Posterior vena cava (tissue), 2 donors: ENCODE measurements at regions not wholly inside any gene's neighbourhood (a gene's known extent, or its start where the extent isn't known, plus 50 kb on each side); places are given as distances from the start of the nearest gene placed in this dataset.

Experiments used
- DNase-seq: peaks from one replicate; pipeline ENCODE4 v3.0.0-alpha.2; 2020; ENCODE audit warnings: low spot score
- intact Hi-C, 2 donors: fragments of 100-400 bp; cut with DNase I; formaldehyde crosslinking; loops; one replicate each; pipeline versions ENCODE4 v1.14.1 to v1.14.2; 2022 to 2023
- donor health status: DM: yes; HTN: yes; CAD: no.
- donor health status: DM: yes; HTN: yes; CAD: no.

- intact Hi-C loops = no loop called here
- no peak for DNase-seq
Measured at GRCh38 chr3:25300141-25300540, 127.9 kb upstream of the RARB start.

- intact Hi-C loops = loop anchor here in 1 of 2 donors (1.0 kb wide), 1 partner anchor 25 kb away; no protein-coding TSS in a partner anchor
- no peak for DNase-seq
Measured at GRCh38 chr3:25304916-25305315, 123.1 kb upstream of the RARB start.

DNA sequence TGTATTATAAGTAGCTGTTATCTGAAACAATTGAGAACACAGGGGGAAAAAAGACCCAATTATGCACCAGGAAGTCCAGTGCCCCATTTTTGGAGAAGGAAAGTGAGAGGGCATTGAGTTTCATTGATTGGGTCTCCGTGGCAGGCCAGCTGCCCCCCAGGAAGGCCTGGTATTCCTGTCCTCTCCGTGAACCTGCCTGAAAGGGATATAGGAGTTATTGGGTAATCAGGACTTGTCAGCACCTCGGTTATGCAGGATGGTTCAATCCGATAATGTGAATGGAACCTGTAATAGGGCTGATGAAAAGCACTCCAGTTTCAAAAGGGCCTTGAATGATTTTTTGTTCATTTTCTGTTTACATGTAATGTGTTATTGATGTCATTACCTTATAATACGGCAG is 122.0 kb upstream of the RARB start:
- intact Hi-C loops = no loop called here

GRCh38 chr3:25306705-25307104 is 121.4 kb upstream of the RARB start:
- no peak for DNase-seq
- intact Hi-C loops = no loop called here

More for the DNA sequence above, 122.0 kb upstream of the RARB start:
- no peak for DNase-seq

DNA sequence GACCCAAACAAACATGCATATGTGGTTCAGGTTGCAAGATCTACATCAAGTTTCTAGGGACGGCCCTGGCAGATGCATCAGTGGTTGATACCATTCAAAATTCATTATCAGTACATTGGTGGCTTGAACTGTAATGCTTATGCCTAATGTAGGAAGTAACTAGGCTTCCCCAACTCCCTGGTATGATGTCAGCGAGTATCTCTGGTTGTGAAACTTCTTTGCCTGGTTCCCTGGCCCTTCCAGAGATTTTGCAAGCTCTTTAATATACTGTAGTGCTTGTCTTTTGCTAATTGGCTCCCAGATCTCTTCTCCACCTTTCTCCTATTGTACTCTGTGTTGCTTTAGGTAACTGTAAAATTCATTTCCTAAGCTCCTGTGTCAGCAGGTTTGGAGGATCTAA is 114.8 kb upstream of the RARB start:
- no peak for DNase-seq
- intact Hi-C loops = no loop called here

DNA sequence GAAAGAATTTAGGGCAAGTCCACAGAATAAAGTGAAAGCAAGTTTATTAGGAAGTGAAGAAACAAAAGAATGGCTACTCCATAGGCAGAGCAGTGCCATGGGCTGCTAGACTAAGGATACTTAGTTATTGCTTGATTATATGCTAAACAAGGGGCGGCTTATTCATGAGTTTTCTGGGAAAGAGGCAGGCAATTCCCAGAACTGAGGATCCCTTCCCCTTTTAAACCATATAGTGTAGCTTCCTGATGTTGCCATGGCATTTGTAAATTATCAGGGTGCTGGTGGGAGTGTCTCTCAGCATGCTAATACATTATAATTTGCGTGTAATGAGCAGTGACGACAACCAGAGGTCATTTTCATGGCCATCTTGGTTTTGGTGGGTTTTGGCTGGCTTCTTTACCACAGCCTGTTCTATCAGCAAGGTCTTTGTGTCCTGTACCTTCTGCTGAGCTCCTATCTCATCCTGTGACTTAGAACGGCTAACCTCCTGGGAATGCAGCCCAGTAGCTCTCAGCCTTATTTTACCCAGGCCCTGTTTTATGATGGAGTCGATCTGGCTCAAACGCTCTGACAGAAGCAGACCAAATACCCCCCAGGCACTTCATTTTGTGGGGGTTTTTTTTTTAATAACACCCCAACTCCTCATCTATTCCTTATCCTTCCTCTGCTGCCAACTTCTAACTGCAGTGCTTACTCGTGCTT is 103.0 kb upstream of the RARB start:
- DNase-seq = no peak
- intact Hi-C loops = no loop called here

DNA sequence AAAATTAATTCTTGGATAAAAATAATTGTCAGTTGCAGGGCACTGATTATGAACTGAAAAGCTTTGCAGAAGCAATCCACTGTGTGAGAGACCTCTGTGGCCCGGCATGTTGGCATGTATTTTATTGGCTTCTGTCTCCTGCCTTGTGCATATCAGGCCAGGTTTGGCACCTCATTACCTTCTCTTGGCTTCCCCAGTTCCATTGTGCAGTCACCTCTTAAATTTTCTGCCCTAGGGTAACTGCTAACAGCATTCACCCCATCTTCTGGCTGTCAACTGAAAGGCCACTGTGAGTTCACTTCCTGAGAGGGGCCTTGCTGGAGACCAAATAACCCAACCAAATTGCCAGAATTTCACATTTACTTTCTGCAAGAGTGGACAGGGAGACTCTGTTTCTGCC is 92.7 kb upstream of the RARB start:
- no peak for DNase-seq
- intact Hi-C loops = no loop called here

- no peak for DNase-seq
- intact Hi-C loops = no loop called here
Measured at GRCh38 chr3:25338158-25338725, 89.8 kb upstream of the RARB start.

DNA sequence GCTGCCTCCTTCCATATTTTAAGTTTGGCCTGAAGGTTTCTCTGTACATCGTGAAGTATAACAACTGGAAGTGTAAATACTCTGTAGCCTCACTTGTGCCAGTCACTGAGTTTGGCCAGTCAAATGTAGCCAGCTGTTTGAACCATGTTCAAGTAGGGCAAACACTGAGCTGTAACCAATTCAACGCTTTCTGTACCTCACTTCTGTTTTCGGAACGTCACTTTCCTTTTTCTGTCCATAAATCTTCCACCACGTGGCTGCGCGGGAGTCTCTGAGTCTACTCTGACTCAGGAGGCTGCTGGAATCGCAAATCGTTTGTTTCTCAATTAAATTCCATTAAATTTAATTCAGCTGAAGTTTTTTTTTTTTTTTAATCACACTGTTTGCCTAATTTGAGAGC is 88.8 kb upstream of the RARB start:
- intact Hi-C loops = no loop called here
- no peak for DNase-seq

DNA sequence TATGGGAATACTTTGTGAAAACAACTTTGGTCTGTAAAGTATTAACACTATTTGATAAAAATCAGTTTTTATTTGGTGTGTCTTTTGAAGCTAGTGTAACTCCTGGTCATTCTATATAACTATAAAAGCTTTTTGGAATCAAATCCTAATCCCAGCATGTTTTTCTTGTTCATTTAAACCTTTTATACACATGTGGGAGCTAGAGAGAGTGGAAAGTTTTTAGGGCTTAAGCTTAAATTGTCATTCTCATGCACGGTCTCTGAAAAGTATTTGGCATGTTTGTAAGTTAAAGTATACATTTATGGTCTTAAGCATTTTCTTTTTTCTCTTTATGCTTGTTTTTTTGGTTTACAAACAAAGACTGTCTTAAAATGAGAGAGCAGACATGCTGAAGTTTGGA is 83.4 kb upstream of the RARB start:
- intact Hi-C loops = no loop called here
- DNase-seq = no peak

DNA sequence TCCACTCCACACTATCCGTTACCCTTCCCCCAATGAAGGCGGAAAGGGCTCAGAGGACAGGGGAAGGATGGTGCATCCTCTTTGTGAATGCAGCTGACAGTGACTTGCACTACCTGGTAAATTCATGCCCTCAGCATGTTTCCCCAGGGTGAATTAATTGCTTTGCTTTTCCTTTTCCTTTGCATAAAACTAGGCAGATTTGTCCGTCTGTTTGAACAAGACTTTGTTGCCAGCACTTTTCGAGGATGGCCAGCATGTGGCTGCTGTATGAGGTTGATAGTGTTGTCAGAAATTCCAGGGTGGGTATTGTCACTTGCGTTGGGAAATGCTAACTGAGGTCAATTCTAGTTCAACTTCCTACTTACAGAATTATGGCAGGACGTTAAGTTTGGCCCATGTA is 79.0 kb upstream of the RARB start:
- DNase-seq = no peak
- intact Hi-C loops = no loop called here

DNA sequence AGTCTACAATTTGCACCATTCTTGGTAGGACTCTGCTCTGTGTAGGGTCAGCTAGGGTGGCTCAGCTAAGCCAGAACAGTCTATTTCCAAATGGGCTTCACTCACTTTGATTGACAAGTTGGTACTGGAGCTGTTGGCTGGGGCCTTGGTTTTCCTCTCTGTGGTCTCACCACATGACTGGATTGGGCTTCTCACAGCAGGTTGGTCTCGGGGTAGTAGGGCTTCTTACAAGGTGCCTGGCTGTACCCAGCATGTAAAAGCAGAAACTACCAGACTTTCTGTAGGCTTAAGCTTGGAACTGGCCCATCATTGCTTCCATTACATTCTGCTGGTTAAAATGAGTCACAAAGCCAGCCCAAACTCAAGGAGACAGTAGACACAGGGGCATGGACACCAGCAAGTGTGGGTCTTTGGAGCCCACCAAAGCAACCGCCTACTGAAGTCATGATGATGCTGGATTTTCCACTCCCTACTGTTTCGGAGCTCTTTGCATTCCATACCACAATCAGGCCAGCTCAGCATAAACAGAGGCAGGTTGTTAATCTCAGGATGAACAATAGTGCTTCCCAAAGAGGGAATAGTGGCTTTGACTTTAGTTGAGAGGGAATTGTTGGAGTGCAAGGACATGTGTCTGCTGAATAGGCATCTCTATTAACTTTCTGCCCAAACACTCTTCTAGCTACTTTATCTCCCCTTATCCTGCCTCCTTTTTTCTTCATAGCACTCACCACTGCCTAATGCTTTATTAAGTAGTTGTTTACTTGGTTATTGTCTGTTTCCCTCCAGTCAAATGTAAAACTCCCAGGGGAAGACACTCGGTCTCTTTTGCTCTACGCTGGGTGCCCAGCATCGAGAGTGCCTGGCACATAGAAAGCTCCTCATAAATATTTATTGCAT is 78.0 kb upstream of the RARB start:
- no peak for DNase-seq

DNA sequence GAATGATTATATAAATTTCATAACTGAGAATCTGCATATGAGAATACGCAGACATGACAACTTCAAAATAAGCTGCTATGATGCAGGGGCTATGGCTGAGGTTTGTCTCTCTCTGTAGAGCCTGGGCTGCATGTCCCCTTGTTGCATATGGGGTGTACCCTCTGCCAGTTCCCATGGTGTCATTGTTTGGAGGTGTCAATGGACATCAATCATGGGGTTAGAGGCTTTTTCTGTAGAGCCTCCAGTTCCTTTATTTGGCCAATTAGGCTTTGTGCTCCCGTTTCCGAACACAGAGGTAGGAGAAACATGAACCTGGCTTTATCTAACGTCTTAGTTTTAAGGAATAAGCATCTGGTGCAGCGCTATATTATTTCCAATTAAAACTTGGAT is 77.3 kb upstream of the RARB start:
- DNase-seq = no peak
- intact Hi-C loops = no loop called here

More for the DNA sequence above, 78.0 kb upstream of the RARB start:
- intact Hi-C loops = no loop called here

DNA sequence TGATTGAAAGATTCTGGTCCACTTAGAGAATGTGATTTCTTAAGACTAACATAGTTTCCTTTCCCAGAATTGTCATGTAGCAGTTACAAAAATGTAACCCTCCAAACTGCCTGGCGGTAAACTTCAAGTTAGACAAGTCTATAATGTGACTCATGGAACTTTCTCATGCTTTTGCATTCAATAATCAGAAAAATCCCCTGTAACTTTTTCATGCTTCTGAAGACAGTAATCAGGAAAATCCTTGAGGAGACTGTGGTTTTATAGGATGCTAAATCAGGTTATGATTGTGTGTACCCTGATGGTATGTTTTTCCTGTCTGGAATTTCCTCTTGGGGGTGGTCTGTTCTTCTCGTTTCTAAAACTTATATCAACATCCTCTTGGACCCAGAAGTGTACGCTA is 74.0 kb upstream of the RARB start:
- no peak for DNase-seq
- intact Hi-C loops = no loop called here

DNA sequence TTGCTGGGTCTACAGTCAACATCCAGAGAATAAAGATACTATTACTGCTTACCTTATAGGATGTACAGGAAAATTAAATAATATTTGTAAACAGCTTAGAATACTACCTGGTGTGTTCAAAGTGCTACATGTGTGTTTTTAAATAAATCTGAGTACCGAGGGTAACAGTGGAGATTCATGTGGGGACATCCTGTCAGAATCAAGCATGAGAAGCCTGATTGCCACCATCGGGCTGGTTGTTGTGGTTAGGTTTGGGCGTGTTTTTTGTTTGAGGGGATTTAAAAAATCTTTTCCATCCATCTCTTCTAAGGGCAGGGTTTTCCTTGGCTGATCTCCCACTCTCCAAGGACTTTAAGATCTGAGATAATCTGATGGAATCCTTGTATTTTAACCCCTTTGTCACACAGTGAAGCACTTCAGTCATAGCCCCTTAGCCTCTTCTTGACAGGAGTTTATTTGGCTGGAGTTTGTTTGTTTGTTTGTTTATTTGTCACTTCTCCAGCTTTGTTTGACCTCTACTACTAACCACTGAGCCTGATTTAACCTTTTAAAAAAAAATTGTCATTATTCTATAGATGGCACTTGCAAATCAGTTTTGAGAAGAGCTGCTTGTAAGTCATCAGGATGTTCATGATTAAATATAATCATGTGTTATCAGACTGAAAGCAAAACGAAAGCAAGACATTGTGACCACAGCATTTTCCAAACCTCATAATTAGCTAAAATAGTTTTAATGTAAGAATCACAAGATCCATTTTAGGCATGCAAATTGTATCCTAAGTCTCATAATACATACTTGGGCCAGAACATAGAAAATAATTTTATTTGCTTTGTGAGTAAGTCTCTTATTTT is 72.8 kb upstream of the RARB start:
- intact Hi-C loops = no loop called here

DNA sequence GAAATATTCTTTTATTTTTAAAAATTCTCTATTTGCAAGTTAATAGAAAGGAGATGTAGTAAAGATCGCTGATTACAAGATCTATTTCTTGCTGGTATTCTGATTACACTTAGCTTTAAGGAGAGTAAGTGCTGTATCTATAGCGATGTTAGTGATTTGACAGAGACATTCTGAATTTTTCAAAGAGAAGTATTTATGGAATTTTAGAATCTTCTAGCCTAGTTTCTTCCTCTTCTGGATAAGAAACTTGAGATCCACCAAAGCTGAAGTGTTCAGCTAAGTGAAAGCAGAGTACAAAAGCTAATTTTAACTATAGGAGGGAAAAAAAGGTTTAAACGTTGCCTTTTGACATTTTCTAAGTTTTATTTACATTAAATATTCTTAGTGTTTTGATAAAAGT is 72.1 kb upstream of the RARB start:
- intact Hi-C loops = no loop called here
- DNase-seq = no peak

More for the DNA sequence above, 72.8 kb upstream of the RARB start:
- no peak for DNase-seq

DNA sequence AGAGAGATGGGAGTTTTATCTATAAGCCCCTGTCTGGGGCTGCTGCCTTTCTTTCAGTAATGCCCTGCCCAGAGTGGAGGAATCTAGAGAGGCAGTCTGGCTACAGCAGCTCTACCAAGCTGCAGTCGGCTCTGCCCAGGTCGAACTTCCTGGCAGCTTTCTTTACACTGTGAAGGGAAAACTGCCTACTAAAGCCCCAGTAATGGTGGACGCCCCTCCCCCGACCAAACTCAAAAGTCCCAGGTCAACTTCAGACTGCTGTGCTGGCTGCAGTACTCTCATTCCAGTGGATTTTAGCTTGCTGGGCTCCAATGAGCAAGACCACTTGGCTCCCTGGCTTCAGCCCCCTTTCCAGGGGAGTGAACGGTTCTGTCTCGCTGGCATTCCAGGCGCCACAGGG is 65.9 kb upstream of the RARB start:
- intact Hi-C loops = no loop called here
- DNase-seq = no peak

GRCh38 chr3:25365636-25366035 is 62.4 kb upstream of the RARB start:
- DNase-seq = no peak
- intact Hi-C loops = loop anchor here in 1 of 2 donors (1.0 kb wide), 1 partner anchor 21 kb away; no protein-coding TSS in a partner anchor

DNA sequence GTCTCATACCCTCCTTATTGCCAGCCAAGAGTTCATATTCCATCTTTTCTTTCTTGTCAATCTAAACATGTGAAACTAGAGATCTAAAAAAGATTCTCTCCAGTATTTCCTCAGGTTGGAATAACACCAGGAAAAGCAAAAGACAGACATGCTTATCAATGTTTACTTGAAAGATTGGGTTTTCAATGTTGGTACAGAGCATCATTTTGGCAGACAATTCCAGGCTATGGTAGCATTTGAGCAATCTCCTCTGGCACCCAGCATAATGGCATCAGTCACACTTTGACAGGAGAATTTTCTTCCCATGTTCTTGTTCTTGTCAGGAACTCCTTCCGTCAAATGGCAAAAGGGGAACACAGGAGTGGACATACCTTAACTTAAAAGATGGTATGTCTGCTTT is 61.0 kb upstream of the RARB start:
- DNase-seq = no peak

GRCh38 chr3:25372167-25372566 is 55.9 kb upstream of the RARB start:
- intact Hi-C loops = no loop called here
- no peak for DNase-seq

More for the DNA sequence above, 61.0 kb upstream of the RARB start:
- intact Hi-C loops = no loop called here
